Activated T-helper 1 cell treated with anti-CD3 and anti-CD28 coated beads, Interleukin-12 subunit alpha, Interleukin-12 subunit beta, Interleukin-2, Interleukin-4 antibody, amounts not matched to agents 30 ng/mL and 10 ng/mL and 1 ng/mL, durations not matched to agents 14 hours and 24 hours and 36 hours (primary cell): ENCODE measurements at regions not wholly inside any gene's neighbourhood (a gene's known extent, or its start where the extent isn't known, plus 50 kb on each side); places are given as distances from the start of the nearest gene placed in this dataset.

ENCODE experiments used
- DNase-seq: peaks from one replicate; pipeline ENCODE4 v3.0.0; 2021; ENCODE audit warnings: low spot score
- H3K27ac Mint-ChIP-seq: one replicate; pipeline ENCODE4 v1.8.0; 2021; ENCODE audit warnings: mild to moderate bottlenecking, mixed read lengths
- H3K27me3 Mint-ChIP-seq: one replicate; pipeline ENCODE4 v1.8.0; 2022; ENCODE audit warnings: mild to moderate bottlenecking, moderate library complexity, mixed read lengths; ENCODE audit not compliant: insufficient read depth
- H3K36me3 Mint-ChIP-seq: one replicate; pipeline ENCODE4 v1.8.0; 2021; ENCODE audit warnings: low read depth, mixed read lengths
- H3K4me1 Mint-ChIP-seq: one replicate; pipeline ENCODE4 v1.8.0; 2021; ENCODE audit warnings: low read depth, mixed read lengths
- H3K4me3 Mint-ChIP-seq: one replicate; pipeline ENCODE4 v1.8.0; 2021; ENCODE audit warnings: mild to moderate bottlenecking, moderate library complexity, mixed read lengths
- H3K9me3 Mint-ChIP-seq: one replicate; pipeline ENCODE4 v1.8.0; 2021; ENCODE audit warnings: mixed read lengths
- intact Hi-C: fragments of 100-400 bp; cut with micrococcal nuclease; formaldehyde crosslinking; loops from one replicate; pipeline ENCODE4 v1.15.1; 2024

DNA sequence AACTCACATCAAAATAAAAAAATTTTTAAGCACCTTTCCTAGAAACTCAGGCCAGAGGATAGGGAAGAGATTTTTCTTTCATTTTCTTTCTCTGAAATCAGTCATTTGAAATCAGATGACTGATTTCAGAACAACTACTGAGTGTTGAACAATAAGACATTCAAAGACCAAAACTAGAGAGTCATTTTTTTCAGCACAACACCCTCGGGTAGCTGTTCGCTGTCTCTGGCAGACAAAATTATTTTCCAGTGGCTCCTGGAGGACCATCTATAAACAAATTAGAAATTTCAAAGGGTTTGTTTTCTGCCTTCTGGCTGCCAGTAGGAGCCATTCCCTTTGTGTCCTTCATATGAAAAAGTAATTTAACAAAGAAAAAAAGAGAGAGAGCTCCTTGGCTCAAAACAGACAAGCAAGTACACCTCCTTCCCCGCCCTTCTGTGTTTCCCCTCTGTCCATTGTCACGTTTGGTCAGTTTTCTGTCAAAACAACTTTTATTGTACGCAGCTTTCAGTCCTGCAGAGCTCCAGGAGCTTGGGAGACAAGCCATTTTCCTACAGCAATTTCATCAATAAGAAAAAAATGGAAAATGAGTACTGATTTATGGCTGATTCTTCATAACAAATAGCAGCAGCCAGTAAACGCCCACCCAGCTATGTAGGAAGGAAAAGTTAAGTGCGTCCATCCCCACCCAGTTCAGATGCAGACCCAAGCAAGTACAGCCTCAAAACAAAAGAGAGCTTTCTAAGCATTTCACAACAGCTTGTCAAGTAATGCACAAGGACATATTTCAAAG, 405.2 kb downstream of the ZNF608 start:
- H3K27ac Mint-ChIP-seq, result no peak overlapping the region
- H3K4me1 Mint-ChIP-seq, result no peaks in the 10 kb centered on the region
- no peak for DNase-seq
- intact Hi-C loops, result no loop called here
- H3K4me3 Mint-ChIP-seq, result no peak overlapping the region
- H3K9me3 Mint-ChIP-seq, result no peaks in the 10 kb centered on the region
- no peaks in the 10 kb centered on the region for H3K36me3 Mint-ChIP-seq
- no peaks in the 10 kb centered on the region for H3K27me3 Mint-ChIP-seq

GRCh38 chr5:124337996-124338395, 408.4 kb downstream of the ZNF608 start:
- no peaks in the 10 kb centered on the region for H3K9me3 Mint-ChIP-seq
- H3K36me3 Mint-ChIP-seq, result no peaks in the 10 kb centered on the region
- H3K4me3 Mint-ChIP-seq, result no peak overlapping the region
- no peak for DNase-seq
- H3K4me1 Mint-ChIP-seq, result no peaks in the 10 kb centered on the region
- intact Hi-C loops, result no loop called here
- H3K27ac Mint-ChIP-seq, result no peak overlapping the region
- no peaks in the 10 kb centered on the region for H3K27me3 Mint-ChIP-seq

DNA sequence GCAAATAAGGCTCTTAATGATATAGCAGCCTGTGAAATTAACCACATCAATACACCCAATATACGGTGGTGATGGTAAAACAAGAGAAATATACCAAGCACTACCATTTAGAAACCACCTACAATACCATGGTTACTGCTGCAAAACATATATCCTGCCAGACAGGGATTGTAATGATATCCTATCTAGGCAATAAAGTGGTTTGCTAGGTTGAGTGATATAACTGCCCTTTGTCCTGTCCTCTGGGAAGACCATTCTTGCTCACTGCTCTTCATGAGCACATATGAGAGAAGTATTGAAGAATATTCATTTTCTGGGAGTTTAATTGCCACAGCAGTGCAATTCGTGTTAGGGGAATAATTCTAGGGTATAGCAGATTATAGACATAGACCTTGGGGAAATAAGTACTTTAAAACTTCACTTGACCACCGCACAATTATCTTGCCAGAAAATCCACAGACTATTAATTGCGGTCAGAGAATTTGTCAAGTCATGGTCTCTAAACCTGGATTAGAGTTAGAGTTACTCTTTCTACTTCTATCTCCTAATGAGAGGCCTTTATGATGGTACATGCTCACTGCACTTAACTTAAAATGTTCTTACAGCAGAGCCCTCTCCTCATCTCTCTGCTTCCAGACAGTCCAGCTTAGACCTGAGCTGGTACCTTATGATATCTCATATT, 413.0 kb downstream of the ZNF608 start:
- Mint-ChIP-seq H3K9me3 (peaks cover 4% of the 10 kb centered on the region), H3K4me3 (no peak overlapping the region), H3K27ac (no peak overlapping the region), H3K4me1 (no peaks in the 10 kb centered on the region), H3K27me3 (no peaks in the 10 kb centered on the region), H3K36me3 (no peaks in the 10 kb centered on the region)
- intact Hi-C loops, result no loop called here
- DNase-seq, result no peak

GRCh38 chr5:124332273-124332672, 414.2 kb downstream of the ZNF608 start:
- H3K27me3 Mint-ChIP-seq, result no peaks in the 10 kb centered on the region
- no peak overlapping the region for H3K4me3 Mint-ChIP-seq
- DNase-seq, result no peak
- H3K9me3 Mint-ChIP-seq, result peaks cover 4% of the 10 kb centered on the region
- H3K27ac Mint-ChIP-seq, result no peak overlapping the region
- intact Hi-C loops, result no loop called here
- no peaks in the 10 kb centered on the region for H3K4me1 Mint-ChIP-seq
- no peaks in the 10 kb centered on the region for H3K36me3 Mint-ChIP-seq

GRCh38 chr5:124330595-124331220, 415.7 kb downstream of the ZNF608 start:
- no peak overlapping the region for H3K27ac Mint-ChIP-seq
- no peak overlapping the region for H3K4me3 Mint-ChIP-seq
- peaks cover 4% of the 10 kb centered on the region for H3K9me3 Mint-ChIP-seq
- H3K4me1 Mint-ChIP-seq, result no peaks in the 10 kb centered on the region
- DNase-seq, result no peak
- no peaks in the 10 kb centered on the region for H3K36me3 Mint-ChIP-seq
- H3K27me3 Mint-ChIP-seq, result no peaks in the 10 kb centered on the region
- intact Hi-C loops, result no loop called here

DNA sequence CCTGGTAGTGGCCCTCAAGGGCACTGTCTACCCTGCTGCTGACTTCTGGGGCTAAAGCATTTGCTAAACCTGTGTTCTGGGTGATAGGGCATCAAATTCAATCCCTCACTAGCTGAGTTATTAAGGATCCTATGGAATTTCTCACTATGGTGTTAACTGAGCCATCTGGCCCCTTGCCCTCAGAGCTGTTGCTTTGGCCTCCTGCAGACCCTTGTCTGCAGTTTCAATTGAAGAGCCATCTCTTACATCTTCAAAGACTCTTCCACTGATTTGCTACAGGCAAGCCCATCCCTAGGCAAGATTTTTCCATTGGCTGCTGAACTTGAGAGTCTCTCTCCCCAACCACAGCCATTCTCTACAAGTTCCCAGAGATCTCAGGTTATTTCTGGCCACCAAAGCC, 418.2 kb downstream of the ZNF608 start:
- no peaks in the 10 kb centered on the region for H3K4me1 Mint-ChIP-seq
- intact Hi-C loops, result no loop called here
- no peak overlapping the region for H3K4me3 Mint-ChIP-seq
- H3K27me3 Mint-ChIP-seq, result no peaks in the 10 kb centered on the region
- no peak for DNase-seq
- H3K27ac Mint-ChIP-seq, result no peak overlapping the region
- H3K36me3 Mint-ChIP-seq, result no peaks in the 10 kb centered on the region
- peaks cover 4% of the 10 kb centered on the region for H3K9me3 Mint-ChIP-seq

DNA sequence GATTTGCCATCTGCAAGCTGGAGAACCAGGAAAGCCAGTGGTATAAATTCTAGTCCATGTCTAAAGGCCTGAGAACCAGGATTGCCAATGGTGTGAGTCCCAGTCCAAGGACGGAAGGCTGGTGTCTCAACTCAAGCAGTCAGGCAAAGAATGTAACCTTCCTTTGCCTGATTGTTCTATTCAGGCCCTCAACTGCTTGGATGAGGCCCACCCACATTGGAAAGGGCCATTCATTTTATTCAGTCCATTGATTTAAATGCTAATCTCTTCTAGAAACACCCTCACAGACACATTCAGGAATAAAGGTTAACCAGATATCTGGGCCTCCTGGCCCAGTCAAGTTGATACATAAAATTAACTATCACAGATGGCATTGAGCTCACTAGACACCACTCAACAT, 427.8 kb downstream of the ZNF608 start:
- Mint-ChIP-seq H3K27me3 (no peaks in the 10 kb centered on the region), H3K9me3 (no peaks in the 10 kb centered on the region), H3K27ac (no peak overlapping the region), H3K4me1 (no peaks in the 10 kb centered on the region), H3K36me3 (no peaks in the 10 kb centered on the region), H3K4me3 (no peak overlapping the region)
- DNase-seq, result no peak
- intact Hi-C loops, result no loop called here

- H3K27ac Mint-ChIP-seq, result no peak overlapping the region
- H3K27me3 Mint-ChIP-seq, result no peaks in the 10 kb centered on the region
- no peaks in the 10 kb centered on the region for H3K36me3 Mint-ChIP-seq
- DNase-seq, result no peak
- intact Hi-C loops, result no loop called here
- no peaks in the 10 kb centered on the region for H3K4me1 Mint-ChIP-seq
- H3K9me3 Mint-ChIP-seq, result no peaks in the 10 kb centered on the region
- H3K4me3 Mint-ChIP-seq, result no peak overlapping the region
Measured at GRCh38 chr5:124317451-124317850, 429.0 kb downstream of the ZNF608 start.

GRCh38 chr5:124315741-124316415, 430.6 kb downstream of the ZNF608 start:
- no peak for DNase-seq
- H3K9me3 Mint-ChIP-seq, result no peaks in the 10 kb centered on the region
- H3K36me3 Mint-ChIP-seq, result no peaks in the 10 kb centered on the region
- intact Hi-C loops, result no loop called here
- H3K4me3 Mint-ChIP-seq, result no peak overlapping the region
- no peaks in the 10 kb centered on the region for H3K4me1 Mint-ChIP-seq
- H3K27me3 Mint-ChIP-seq, result no peaks in the 10 kb centered on the region
- no peak overlapping the region for H3K27ac Mint-ChIP-seq

GRCh38 chr5:124310453-124310852, 436.0 kb downstream of the ZNF608 start:
- Mint-ChIP-seq H3K4me3 (no peak overlapping the region), H3K36me3 (no peaks in the 10 kb centered on the region), H3K27me3 (no peaks in the 10 kb centered on the region), H3K4me1 (no peaks in the 10 kb centered on the region), H3K27ac (no peak overlapping the region), H3K9me3 (no peaks in the 10 kb centered on the region)
- intact Hi-C loops, result no loop called here
- no peak for DNase-seq

- no peak overlapping the region for H3K4me3 Mint-ChIP-seq
- no peak for DNase-seq
- intact Hi-C loops, result no loop called here
Measured at GRCh38 chr5:124309241-124309980, 437.0 kb downstream of the ZNF608 start.

GRCh38 chr5:124303366-124303765, 443.1 kb downstream of the ZNF608 start:
- intact Hi-C loops, result no loop called here
- H3K9me3 Mint-ChIP-seq, result no peaks in the 10 kb centered on the region
- no peak overlapping the region for H3K4me3 Mint-ChIP-seq
- H3K36me3 Mint-ChIP-seq, result no peaks in the 10 kb centered on the region
- no peak overlapping the region for H3K27ac Mint-ChIP-seq
- H3K4me1 Mint-ChIP-seq, result no peaks in the 10 kb centered on the region
- no peak for DNase-seq
- H3K27me3 Mint-ChIP-seq, result peaks cover 1% of the 10 kb centered on the region

More at GRCh38 chr5:124309241-124309980, 437.0 kb downstream of the ZNF608 start:
- Mint-ChIP-seq H3K27me3 (no peaks in the 10 kb centered on the region), H3K9me3 (no peaks in the 10 kb centered on the region), H3K36me3 (no peaks in the 10 kb centered on the region), H3K4me1 (no peaks in the 10 kb centered on the region), H3K27ac (no peak overlapping the region)
